Neural progenitor cell (in vitro differentiated cells): ENCODE measurements at regions not wholly inside any gene's neighbourhood (a gene's known extent, or its start where the extent isn't known, plus 50 kb on each side); places are given as distances from the start of the nearest gene placed in this dataset.

Experiments
- CTCF ChIP-seq: fragments of 200-600 bp; sonication (generic); IDR thresholded peaks from 2 replicates; pipeline ENCODE4 v1.5.1; 2017; ENCODE audit warnings: antibody characterized with exemption, mild to moderate bottlenecking
- EZH2 ChIP-seq: fragments of 200-600 bp; sonication (generic); IDR thresholded peaks from 2 replicates; pipeline ENCODE4 v1.6.1; 2017; ENCODE audit warnings: antibody characterized with exemption, mild to moderate bottlenecking, moderate library complexity
- EZH2phosphoT487 ChIP-seq: fragments of 200-600 bp; sonication (generic); IDR thresholded peaks from 2 replicates; pipeline ENCODE4 v1.6.1; 2017; ENCODE audit warnings: antibody characterized with exemption

GRCh38 chr15:95162967-95163531, 931.7 kb downstream of the MCTP2 start:
- TF ChIP-seq CTCF (no peak), EZH2phosphoT487 (no peak), EZH2 (no peak)
